Body of pancreas (tissue), 4 donors: ENCODE measurements at regions not wholly inside any gene's neighbourhood (a gene's known extent, or its start where the extent isn't known, plus 50 kb on each side); places are given as distances from the start of the nearest gene placed in this dataset.

Source experiments
- ATAC-seq: fragments of 150-250 bp; one replicate; pipeline ENCODE4 v1.9.1; 2016
- DNase-seq, 4 donors: peaks; one replicate each; pipeline ENCODE4 v3.0.0-alpha.2; 2019
- H3K27ac ChIP-seq, 4 donors: fragments of 200-600 bp; sonication (generic); 1 replicate in 3 of 4; 2 replicates in 1 of 4; pipeline versions ENCODE4 v1.5.1 to v1.6.1; 2016 to 2019; ENCODE audit warnings: mild to moderate bottlenecking in 1 of 4, mixed read lengths in 1 of 4, moderate library complexity in 1 of 4
- H3K27me3 ChIP-seq, 2 donors: fragments of 200-600 bp; sonication (generic); one replicate each; pipeline ENCODE4 v1.6.0; 2016; ENCODE audit warnings: mild to moderate bottlenecking in 1 of 2
- H3K36me3 ChIP-seq, 2 donors: fragments of 200-600 bp; sonication (generic); replicated peaks in 1 of 2; 2 replicates each; pipeline ENCODE4 v1.5.1; 2016; ENCODE audit warnings: low read depth in 2 of 2; ENCODE audit not compliant: insufficient read depth in 1 of 2
- H3K4me1 ChIP-seq: fragments of 200-600 bp; sonication (generic); one replicate; pipeline ENCODE4 v1.6.0; 2016
- H3K4me3 ChIP-seq, 2 donors: fragments of 200-600 bp; sonication (generic); 1 replicate in 1 of 2; 2 replicates in 1 of 2; pipeline ENCODE4 v1.5.1; 2016 to 2019
- H3K9me3 ChIP-seq, 3 donors: fragments of 200-600 bp; sonication (generic); 1 replicate in 2 of 3; 2 replicates in 1 of 3; pipeline ENCODE4 v1.5.1; 2016
- CTCF ChIP-seq, 7 experiments: fragments of 450-650 bp in 4 of 7; fragments of 200-600 bp in 3 of 7; sonication (generic) in 3 of 7; IDR thresholded peaks; one replicate each; pipeline ENCODE4 v1.5.1; 2016 to 2019; ENCODE audit warnings: antibody characterized with exemption in 7 of 7
- POLR2A ChIP-seq, 3 donors: fragments of 450-650 bp; IDR thresholded peaks; one replicate each; pipeline ENCODE4 v1.6.1; 2016; ENCODE audit warnings: antibody characterized with exemption in 3 of 3, mild to moderate bottlenecking in 2 of 3
- WGBS, 2 donors: methylation state at CpG; one replicate each; pipeline ENCODE4 v1.1.5; 2017; 5-methylcytosine and 5-hydroxymethylcytosine counted together
- intact Hi-C: fragments of 100-400 bp; cut with DNase I; formaldehyde crosslinking; loops from one replicate; pipeline ENCODE4 v1.15.1; 2023

- 64 to 67% methylated on average over 1 of the region's 1 CpG for WGBS, 2 donors
- Histone ChIP-seq H3K4me3 (no peak overlapping the region), H3K36me3 (no peaks in the 10 kb centered on the region), H3K4me1 (no peaks in the 10 kb centered on the region), H3K27ac (no peak overlapping the region), H3K9me3 (no peaks in the 10 kb centered on the region), H3K27me3 (no peaks in the 10 kb centered on the region)
- no peak for DNase-seq
- intact Hi-C loops = no loop called here
- TF ChIP-seq CTCF (IDR thresholded peaks at IDR 0.05) (no peak), POLR2A (IDR thresholded peaks at IDR 0.05) (no peak)
- no peak for ATAC-seq
Measured at GRCh38 chr3:805326-805725, 287.5 kb upstream of the CNTN6 start.

GRCh38 chr3:806006-806405, 286.8 kb upstream of the CNTN6 start:
- no peak overlapping the region for H3K27ac ChIP-seq
- no peaks in the 10 kb centered on the region for H3K36me3 ChIP-seq
- H3K4me3 ChIP-seq = no peak overlapping the region
- intact Hi-C loops = no loop called here
- TF ChIP-seq CTCF (IDR thresholded peaks at IDR 0.05) = no peak
- TF ChIP-seq POLR2A (IDR thresholded peaks at IDR 0.05) = no peak
- DNase-seq (no peak), ATAC-seq (no peak)
- 67 to 79% methylated on average over 2 of the region's 2 CpGs for WGBS, 2 donors
- no peaks in the 10 kb centered on the region for H3K27me3 ChIP-seq
- no peaks in the 10 kb centered on the region for H3K9me3 ChIP-seq
- no peaks in the 10 kb centered on the region for H3K4me1 ChIP-seq

GRCh38 chr3:816605-817004, 276.2 kb upstream of the CNTN6 start:
- no peak overlapping the region for H3K4me3 ChIP-seq
- ATAC-seq = no peak
- no peak overlapping the region for H3K27ac ChIP-seq
- H3K9me3 ChIP-seq = no peaks in the 10 kb centered on the region
- H3K36me3 ChIP-seq = no peaks in the 10 kb centered on the region
- TF ChIP-seq CTCF (IDR thresholded peaks at IDR 0.05) (no peak), POLR2A (IDR thresholded peaks at IDR 0.05) (no peak)
- H3K27me3 ChIP-seq = no peaks in the 10 kb centered on the region
- no peak for DNase-seq
- WGBS, 2 donors = 45 to 72% methylated on average over 4 to 5 of the region's 5 CpGs
- H3K4me1 ChIP-seq = no peaks in the 10 kb centered on the region
- intact Hi-C loops = no loop called here

GRCh38 chr3:834679-835078, 258.1 kb upstream of the CNTN6 start:
- intact Hi-C loops = no loop called here
- ATAC-seq (no peak), DNase-seq (no peak)
- no peaks in the 10 kb centered on the region for H3K27me3 ChIP-seq
- TF ChIP-seq CTCF (IDR thresholded peaks at IDR 0.05) (no peak), POLR2A (IDR thresholded peaks at IDR 0.05) (no peak)
- H3K4me3 ChIP-seq = no peak overlapping the region
- H3K27ac ChIP-seq = no peak overlapping the region
- WGBS, 2 donors = 50 to 62% methylated on average over 1 of the region's 1 CpG
- peaks cover 0 to 9% (median 0%) of the 10 kb centered on the region in 3 donors for H3K9me3 ChIP-seq
- no peaks in the 10 kb centered on the region for H3K4me1 ChIP-seq
- H3K36me3 ChIP-seq = no peaks in the 10 kb centered on the region

- 73 to 76% methylated on average over 4 of the region's 4 CpGs for WGBS, 2 donors
- ATAC-seq (no peak), DNase-seq (no peak)
- Histone ChIP-seq H3K4me3 (no peak overlapping the region), H3K36me3 (no peaks in the 10 kb centered on the region), H3K27ac (no peak overlapping the region), H3K4me1 (no peaks in the 10 kb centered on the region), H3K27me3 (no peaks in the 10 kb centered on the region), H3K9me3 (peaks cover 0 to 6% (median 0%) of the 10 kb centered on the region in 3 donors)
- TF ChIP-seq POLR2A (IDR thresholded peaks at IDR 0.05) (no peak), CTCF (IDR thresholded peaks at IDR 0.05) (no peak)
- intact Hi-C loops = no loop called here
Measured at GRCh38 chr3:835096-835495, 257.7 kb upstream of the CNTN6 start.
